NCI-H1930 (cell line): ENCODE measurements at regions not wholly inside any gene's neighbourhood (a gene's known extent, or its start where the extent isn't known, plus 50 kb on each side); places are given as distances from the start of the nearest gene placed in this dataset.
"Not testable (repeated sequence)": the region's sequence is repeated elsewhere in the genome, so short reads cannot be mapped to it uniquely, and the experiment has no call there.

Experiments used
- DNase-seq, 2 experiments: peaks; one replicate each; lab custom pipeline; 2025; lab: John Stamatoyannopoulos, UW

DNA sequence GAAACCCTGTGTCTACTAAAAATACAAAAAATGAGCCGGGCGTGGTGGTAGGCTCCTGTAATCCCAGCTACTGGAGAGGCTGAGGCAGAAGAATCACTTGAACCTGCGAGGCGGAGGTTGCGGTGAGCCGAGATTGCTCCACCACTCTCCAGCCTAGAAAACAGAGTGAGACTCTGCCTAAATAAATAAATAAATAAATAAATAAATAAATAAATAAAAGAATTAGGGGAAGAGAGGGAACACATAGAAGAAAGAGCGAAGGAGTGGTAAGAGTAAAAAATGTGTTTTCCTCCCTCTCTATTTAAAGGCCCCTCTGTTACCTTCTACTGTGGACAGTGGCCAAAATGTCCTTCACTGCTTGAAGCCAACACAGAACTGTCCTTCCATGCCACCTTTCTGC, 103.9 kb upstream of the SOX21 start:
- DNase-seq: no peak

GRCh38 chr13:94813920-94814475, 101.7 kb upstream of the SOX21 start:
- no peak for DNase-seq

DNA sequence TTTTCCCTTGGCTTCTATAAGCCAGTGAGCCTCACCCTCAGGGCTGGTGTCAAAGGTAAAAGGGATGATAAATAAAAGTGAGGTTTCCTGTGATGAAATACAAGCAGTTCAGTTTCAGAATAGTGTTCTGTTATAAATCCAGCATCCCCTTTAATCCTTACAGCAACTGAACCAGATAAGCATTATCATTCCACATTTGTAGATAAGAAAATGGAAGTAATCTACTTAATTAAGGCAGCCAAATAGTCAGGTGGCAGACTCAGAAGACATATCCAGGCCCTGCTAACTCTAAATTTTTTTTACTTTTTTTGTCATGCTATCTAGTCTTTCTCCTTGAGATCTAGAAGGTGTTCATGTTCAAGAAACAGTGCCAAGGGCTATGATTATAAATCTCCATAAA, 99.4 kb upstream of the SOX21 start:
- no peak for DNase-seq

- DNase-seq: no peak
Measured at GRCh38 chr13:94800423-94800822, 88.1 kb upstream of the SOX21 start.

DNA sequence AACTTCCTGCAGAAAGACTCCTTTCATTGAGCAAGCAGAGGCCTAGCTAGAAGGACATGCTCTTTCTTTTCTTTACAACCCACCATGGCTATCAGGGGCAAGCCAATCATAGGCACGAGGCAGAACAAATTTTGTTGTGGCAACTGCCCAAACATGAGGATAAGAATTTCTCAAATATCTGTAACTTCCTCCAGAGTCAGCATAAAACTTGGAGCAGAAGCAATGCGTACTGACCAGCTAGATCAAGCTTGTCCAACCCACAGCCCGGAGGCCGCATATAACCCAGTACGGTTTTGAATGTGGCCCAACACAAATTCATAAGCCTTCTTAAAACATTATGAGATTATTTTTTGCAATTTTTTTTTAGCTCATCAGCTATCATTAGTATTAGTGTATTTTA, 87.0 kb upstream of the SOX21 start:
- no peak for DNase-seq

- DNase-seq: no peak
Measured at GRCh38 chr13:94798738-94799137, 86.4 kb upstream of the SOX21 start.

- DNase-seq: no peak
Measured at GRCh38 chr13:94795292-94795691, 82.9 kb upstream of the SOX21 start.

DNA sequence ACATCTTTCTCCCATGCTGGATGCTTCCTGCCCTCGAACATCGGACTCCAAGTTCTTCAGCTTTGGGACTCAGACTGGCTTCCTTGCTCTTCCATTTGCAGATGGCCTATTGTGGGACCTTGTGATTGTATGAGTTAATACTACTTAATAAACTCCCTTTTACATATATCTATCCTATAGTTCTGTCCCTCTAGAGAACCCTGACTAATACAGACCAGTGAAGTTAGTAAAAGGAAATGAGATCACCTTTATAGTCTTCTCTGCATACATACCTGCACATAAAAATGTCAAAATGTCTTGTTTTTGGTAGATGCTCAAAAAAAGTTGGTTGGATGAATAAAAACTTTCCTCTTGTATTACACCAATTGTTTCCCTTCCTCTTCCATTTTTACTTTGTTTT, 73.9 kb upstream of the SOX21 start:
- not testable (repeated sequence) for DNase-seq

DNA sequence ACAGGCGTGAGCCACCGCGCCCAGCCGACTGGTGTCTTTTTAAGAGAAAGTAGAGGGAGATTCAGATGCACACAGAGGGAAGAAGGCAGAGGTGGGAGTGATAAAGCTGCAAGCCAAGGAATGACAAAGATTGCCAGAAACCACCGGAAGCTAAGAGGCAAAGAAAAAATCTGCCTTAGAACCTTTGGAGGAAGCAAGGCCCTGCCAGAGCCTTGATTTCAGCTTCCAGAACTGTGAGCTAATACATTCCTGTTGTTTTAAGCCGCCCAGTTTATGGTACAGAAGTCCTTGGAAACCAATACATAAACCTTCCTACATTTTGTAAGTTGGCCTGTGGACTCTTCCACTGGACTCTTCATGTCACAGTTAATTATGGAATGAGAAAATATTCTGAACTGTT, 71.7 kb upstream of the SOX21 start:
- no peak for DNase-seq

DNA sequence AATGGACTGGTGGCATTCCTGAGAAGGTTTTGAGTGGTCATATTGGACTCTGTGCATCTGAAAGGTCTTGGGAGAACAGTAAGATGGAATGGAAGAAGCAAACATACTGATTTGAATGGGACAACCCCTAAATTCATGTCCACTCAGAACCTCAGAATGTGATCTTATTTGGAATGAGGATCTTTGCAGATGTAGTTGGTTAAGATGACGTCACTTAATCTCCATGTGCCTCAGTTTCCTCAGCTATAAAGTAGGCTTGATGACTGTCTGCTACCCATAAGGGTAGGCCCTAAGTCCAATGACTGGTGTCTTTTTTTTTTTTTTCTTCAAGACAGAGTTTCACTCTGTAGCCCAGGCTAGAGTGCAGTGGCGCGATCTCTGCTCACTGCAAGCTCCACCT, 71.1 kb upstream of the SOX21 start:
- no peak for DNase-seq

DNA sequence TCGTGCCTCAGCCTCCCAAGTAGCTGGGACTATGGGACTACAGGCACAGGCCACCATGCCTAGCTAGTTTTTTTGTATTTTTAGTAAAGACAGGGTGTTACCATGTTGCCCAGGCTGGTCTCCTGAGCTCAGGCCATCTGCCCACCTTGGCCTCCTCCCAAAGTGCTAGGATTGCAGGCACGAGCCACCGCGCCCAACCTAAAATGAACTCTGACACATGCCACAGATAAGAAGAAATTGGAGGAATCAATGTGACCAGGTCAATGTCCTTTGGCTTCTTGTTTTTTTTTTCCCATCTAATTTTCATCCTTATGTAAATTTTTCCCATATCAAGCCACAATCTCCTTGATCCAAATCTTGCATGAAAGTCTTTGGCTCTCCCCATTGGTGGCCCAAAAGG, 68.1 kb upstream of the SOX21 start:
- no peak for DNase-seq

GRCh38 chr13:94778986-94779385, 66.6 kb upstream of the SOX21 start:
- no peak for DNase-seq

DNA sequence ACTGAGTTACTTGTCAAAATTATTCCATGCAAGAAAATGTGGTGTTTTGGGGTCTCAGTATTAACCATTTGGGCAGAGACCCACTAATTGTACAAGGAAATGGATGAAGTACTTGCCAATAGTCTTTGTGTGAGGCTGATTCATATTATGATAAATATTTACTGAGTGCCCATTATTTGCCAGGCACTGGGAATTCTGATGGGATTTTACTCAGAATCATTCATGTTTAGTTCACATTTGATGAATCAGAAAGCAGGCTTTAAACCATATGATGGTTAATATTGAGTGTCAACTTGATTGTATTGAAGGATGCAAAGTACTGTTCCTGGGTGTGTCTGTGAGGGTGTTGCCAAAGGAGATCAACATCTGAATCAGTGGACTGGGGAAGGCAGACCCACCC, 66.2 kb upstream of the SOX21 start:
- DNase-seq: no peak

- no peak for DNase-seq
Measured at GRCh38 chr13:94776956-94777355, 64.6 kb upstream of the SOX21 start.

DNA sequence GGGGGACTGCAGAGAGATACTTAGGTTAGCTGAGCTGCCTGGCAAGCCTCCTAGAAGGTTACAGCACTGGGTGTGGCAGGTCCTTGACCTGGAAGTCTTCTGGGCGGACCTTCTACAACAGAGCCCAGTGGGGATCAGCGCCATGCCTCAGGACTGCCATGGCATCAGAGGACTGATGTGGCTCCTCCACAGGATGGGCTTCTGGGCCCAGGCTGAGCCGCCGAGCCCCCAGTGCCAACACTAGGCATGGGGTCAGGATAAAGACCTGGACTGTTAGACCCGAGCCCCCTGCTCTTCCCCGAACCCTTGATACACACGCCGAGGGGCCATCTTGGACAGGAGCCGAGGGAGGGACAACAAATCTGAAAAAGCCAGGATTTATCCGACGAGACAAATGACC, 64.0 kb upstream of the SOX21 start:
- DNase-seq: no peak

DNA sequence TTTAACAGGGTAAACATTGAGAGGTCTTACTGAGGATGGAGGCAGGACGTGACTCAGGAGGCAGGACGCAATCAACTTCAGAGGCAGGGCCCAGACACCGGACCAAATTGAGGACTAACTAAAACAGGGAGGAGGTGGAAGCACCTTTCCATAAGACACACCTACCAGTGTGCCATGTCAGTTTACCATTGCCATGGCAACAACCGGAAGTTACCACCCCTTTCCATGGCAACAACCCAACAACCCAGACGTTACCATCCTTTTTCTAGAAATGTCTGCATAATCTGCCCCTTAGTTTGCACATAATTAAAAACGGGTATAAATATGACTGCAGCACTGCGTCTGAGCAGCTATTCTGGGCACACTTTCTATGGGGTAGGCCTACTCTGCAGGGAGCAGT, 53.5 kb upstream of the SOX21 start:
- no peak for DNase-seq

GRCh38 chr13:94764576-94765321, 52.4 kb upstream of the SOX21 start:
- no peak for DNase-seq
